HEK293T (cell line): ENCODE measurements at regions not wholly inside any gene's neighbourhood (a gene's known extent, or its start where the extent isn't known, plus 50 kb on each side); places are given as distances from the start of the nearest gene placed in this dataset.

Source experiments
- CTCF ChIA-PET: fragments of 350-600 bp; formaldehyde crosslinking; extraction: SDS; loops from one replicate; lab custom pipeline; 2021; ENCODE audit warnings: antibody characterized with exemption, inconsistent platforms; lab: Yijun Ruan, JAX
- POLR2A ChIA-PET: fragments of 350-600 bp; formaldehyde crosslinking; extraction: SDS; loops from one replicate; lab custom pipeline; 2020; ENCODE audit warnings: antibody characterized with exemption, inconsistent platforms; lab: Yijun Ruan, JAX
- DNase-seq: peaks from one replicate; pipeline ENCODE4 v3.0.0; 2012; ENCODE audit warnings: mixed read lengths; ENCODE audit errors: extremely low spot score
- ARNT ChIP-seq: fragments of 450-650 bp; IDR thresholded peaks from 2 replicates; pipeline ENCODE4 v1.6.1; 2017; ENCODE audit warnings: mild to moderate bottlenecking
- BHLHE40 ChIP-seq: fragments of 450-650 bp; IDR thresholded peaks from 2 replicates; pipeline ENCODE4 v1.6.1; 2016; ENCODE audit warnings: mild to moderate bottlenecking, moderate library complexity, borderline replicate concordance
- CTBP1 ChIP-seq: fragments of 450-650 bp; IDR thresholded peaks from 2 replicates; pipeline ENCODE4 v1.6.1; 2016; ENCODE audit warnings: borderline replicate concordance
- ELF4 ChIP-seq: fragments of 450-650 bp; IDR thresholded peaks from 2 replicates; pipeline ENCODE4 v1.6.1; 2017; ENCODE audit warnings: antibody characterized with exemption
- FOXA1 ChIP-seq: fragments of 450-650 bp; IDR thresholded peaks from 2 replicates; pipeline ENCODE4 v1.6.1; 2016; ENCODE audit warnings: mild to moderate bottlenecking
- FOXK2 ChIP-seq: fragments of 450-650 bp; IDR thresholded peaks from 2 replicates; pipeline ENCODE4 v1.6.1; 2016; ENCODE audit warnings: mild to moderate bottlenecking
- FOXM1 ChIP-seq: fragments of 450-650 bp; IDR thresholded peaks from 2 replicates; pipeline ENCODE4 v1.6.1; 2017; ENCODE audit warnings: mild to moderate bottlenecking, borderline replicate concordance
- HDGF ChIP-seq: fragments of 450-650 bp; IDR thresholded peaks from 2 replicates; pipeline ENCODE4 v1.6.1; 2017; ENCODE audit warnings: antibody characterized with exemption, borderline replicate concordance
- L3MBTL2 ChIP-seq: fragments of 450-650 bp; conservative IDR thresholded peaks from 2 replicates; pipeline ENCODE4 v1.6.1; 2016; ENCODE audit warnings: mild to moderate bottlenecking
- LEF1 ChIP-seq: fragments of 450-650 bp; IDR thresholded peaks from 2 replicates; pipeline ENCODE4 v1.6.1; 2017; ENCODE audit warnings: mild to moderate bottlenecking, borderline replicate concordance
- NFRKB ChIP-seq: fragments of 450-650 bp; IDR thresholded peaks from 2 replicates; pipeline ENCODE4 v1.6.1; 2016; ENCODE audit warnings: mild to moderate bottlenecking, moderate library complexity
- SP1 ChIP-seq: fragments of 450-650 bp; IDR thresholded peaks from 2 replicates; pipeline ENCODE4 v1.6.1; 2017
- SUZ12 ChIP-seq: fragments of 450-650 bp; IDR thresholded peaks from 2 replicates; pipeline ENCODE4 v1.6.1; 2016; ENCODE audit warnings: mild to moderate bottlenecking
- TARDBP ChIP-seq: fragments of 450-650 bp; IDR thresholded peaks from 2 replicates; pipeline ENCODE4 v1.6.1; 2016
- ZNF384 ChIP-seq: fragments of 450-650 bp; IDR thresholded peaks from 2 replicates; pipeline ENCODE4 v1.6.1; 2016
- TF ChIP-seq, protein P1 (sequence below): fragments of 450-650 bp; IDR thresholded peaks from 2 replicates; pipeline ENCODE4 v1.6.1; 2016

DNA sequence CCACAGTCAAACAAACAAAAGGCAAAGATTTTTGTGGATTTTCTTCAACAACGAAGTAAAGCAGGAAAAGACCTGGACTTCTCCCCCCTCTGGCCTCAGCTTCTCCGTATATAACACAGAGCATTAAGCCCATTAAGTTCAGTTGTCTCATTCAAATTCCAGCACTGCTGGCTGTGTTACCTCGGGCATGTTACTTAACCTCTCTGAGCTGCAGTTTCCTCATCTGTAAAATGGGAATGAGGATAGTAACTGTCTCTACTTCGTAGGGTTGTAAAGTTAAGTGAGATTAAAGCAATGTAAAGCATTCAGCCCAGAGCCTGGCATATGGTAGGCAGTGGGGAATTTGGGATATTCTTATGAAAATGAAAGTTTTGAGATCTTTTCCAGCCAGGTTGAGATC is 92.7 kb upstream of the SMIM23 start:
- no peak for TF ChIP-seq CTBP1
- TF ChIP-seq, protein P1, sequence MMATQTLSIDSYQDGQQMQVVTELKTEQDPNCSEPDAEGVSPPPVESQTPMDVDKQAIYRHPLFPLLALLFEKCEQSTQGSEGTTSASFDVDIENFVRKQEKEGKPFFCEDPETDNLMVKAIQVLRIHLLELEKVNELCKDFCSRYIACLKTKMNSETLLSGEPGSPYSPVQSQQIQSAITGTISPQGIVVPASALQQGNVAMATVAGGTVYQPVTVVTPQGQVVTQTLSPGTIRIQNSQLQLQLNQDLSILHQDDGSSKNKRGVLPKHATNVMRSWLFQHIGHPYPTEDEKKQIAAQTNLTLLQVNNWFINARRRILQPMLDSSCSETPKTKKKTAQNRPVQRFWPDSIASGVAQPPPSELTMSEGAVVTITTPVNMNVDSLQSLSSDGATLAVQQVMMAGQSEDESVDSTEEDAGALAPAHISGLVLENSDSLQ: no peak
- TF ChIP-seq FOXK2: no peak
- TF ChIP-seq SUZ12: no peak
- no peak for TF ChIP-seq LEF1
- no peak for TF ChIP-seq BHLHE40
- no peak for TF ChIP-seq NFRKB
- TF ChIP-seq ZNF384: no peak
- CTCF ChIA-PET: no interaction called here
- POLR2A ChIA-PET: no interaction called here
- DNase-seq: no peak

DNA sequence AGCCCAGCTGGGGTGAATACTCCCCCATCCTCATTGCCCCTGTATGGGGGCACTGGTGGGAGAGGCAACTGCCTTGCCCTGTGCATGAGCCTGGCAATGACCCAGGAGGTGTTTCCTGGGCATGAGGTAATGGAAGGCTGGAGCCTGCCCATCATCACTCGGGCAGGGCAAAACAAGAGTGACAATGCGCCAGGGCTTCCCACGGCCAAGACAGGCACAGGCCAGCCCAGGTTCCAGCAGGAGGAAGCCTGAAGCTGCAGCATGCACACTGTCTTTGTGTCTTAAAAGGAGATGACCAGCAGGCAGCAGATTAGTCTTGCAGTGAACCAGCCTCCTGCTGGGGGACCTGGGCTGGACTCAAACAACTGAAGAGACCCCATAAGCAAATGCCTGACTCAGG is 92.2 kb upstream of the SMIM23 start:
- ChIA-PET POLR2A (no interaction called here), CTCF (no interaction called here)
- TF ChIP-seq, protein P1: no peak
- no peak for TF ChIP-seq ARNT
- no peak for DNase-seq

DNA sequence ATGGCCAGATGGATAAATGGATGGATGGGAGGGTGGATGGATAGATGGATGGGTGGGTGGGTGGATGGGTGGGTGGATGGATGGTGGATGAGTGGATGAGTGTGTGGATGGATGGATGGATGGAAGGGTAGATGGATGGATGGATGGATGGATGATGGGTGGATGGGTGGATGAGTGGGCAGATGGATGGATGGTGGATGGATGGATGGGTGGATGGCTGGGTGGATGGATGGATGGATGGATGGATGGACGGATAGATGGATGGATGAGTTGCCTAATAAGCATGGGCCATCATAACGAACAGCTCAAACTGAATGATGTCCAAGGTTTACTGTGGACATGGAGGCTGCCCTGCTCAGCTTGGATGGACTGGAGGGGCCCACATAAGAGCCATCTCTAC is 89.8 kb upstream of the SMIM23 start:
- no peak for DNase-seq
- ChIA-PET POLR2A (no interaction called here), CTCF (no interaction called here)
- TF ChIP-seq, protein P1: no peak
- TF ChIP-seq FOXA1 (no peak), HDGF (no peak), ZNF384 (no peak), SP1 (no peak), LEF1 (no peak), FOXM1 (no peak), BHLHE40 (no peak), FOXK2 (no peak), L3MBTL2 (no peak), ARNT (no peak), TARDBP (no peak), ELF4 (no peak), CTBP1 (no peak), SUZ12 (no peak), NFRKB (no peak)

DNA sequence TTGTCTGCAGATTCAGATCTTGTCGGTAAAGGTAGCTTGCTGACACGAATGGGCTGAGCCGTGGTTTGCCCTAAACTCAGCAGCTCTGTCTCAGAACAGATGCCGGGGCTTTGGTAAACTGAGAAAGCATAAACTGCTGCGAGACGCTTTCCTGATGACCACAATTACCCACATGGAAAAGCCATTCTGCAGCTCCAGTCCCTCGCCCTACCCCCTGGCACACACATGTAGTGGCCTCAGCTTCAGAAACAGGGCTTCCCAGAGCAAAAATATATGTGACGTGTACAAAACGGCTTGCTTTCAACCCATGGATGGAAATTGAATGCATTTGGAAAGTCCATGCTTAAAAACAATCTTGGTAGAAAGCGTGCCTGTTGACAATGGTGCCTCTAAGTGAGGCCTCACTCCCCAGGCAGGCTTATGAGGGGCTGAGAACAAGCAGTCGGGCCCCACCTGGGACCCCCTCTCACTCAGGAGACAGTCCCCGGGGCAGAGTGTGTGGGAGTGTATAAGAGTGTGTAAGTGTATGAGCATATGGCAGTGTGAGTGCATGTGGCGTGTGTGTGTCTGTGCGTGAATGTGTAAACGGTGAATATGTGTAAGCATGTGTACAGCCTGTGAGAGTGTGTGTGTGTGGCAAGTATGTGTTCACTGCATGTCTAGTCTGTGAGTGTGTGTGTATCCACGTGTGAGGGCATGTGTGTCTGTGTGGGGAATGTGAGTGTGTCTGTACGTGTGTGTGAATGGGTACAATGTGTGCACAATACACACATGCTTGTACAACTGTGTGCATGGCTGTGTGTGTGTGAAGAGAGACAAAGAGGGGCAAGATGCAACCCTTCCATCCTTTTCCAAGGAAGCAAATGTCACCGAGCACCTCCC is 88.2 kb upstream of the SMIM23 start:
- no peak for TF ChIP-seq SP1
- DNase-seq: no peak
- POLR2A ChIA-PET: no interaction called here
- CTCF ChIA-PET: no interaction called here

DNA sequence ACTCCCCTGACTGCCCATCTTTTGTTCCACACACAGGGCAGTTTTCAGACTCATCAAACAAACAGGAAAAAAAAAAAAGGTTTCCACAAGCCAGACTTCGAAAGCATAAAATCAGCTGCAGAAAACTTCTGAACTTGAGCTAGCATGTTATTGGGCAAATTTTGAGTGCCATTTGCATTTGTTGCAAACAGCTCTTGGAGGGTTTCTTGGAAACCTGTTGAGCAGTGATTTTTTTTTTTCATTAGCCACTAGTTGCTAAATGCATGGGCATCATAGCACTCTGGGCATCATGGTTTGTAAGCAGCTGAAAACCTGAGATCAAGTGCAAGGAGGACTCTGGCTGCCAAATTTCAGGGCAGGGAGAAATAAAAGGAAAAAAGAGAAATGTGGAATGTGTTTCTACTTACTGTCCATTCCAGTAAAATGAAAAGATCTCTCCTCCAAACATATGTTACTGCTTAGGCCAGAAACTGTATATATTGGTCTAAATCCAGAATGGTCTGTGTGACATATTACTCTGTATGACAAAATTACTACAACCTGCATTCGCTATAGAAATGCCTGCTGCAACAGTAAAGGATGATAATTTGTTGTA is 85.2 kb upstream of the SMIM23 start:
- no peak for DNase-seq
- POLR2A ChIA-PET: no interaction called here
- CTCF ChIA-PET: interaction anchor here (0.6 kb wide), 1 partner anchor 14 kb away, joined by 5 read pairs; no protein-coding TSS in a partner anchor
- TF ChIP-seq FOXM1 (no peak), L3MBTL2 (no peak), SUZ12 (no peak), NFRKB (no peak), ARNT (no peak), TARDBP (no peak), FOXA1 (no peak), FOXK2 (no peak), CTBP1 (no peak), HDGF (no peak), ZNF384 (no peak)
- TF ChIP-seq, protein P1: no peak

DNA sequence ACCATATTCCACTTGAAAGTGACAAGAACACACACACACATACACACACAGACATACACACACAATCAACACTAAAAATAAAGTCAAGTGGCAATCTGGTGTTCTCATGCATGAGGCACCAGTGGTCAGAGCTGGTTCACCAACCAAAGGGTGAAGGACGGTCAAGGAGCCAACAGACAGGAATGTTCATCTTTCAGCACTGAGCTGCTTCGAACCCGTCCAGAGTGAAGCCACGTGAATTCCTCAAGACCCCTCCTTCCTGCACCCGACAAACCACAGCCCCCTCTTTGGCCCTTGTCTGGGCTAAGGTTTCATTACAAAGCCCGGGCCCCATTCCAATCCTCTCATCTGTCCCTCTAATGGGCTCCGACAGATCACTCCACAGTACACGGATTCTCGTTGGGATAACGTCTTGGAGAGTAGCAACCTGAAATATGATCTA is 84.5 kb upstream of the SMIM23 start:
- ChIA-PET CTCF (interaction anchor here (0.6 kb wide), 1 partner anchor 17 kb away, joined by 8 read pairs; no protein-coding TSS in a partner anchor), POLR2A (no interaction called here)
- no peak for DNase-seq
- TF ChIP-seq LEF1 (no peak), SUZ12 (no peak), ELF4 (no peak), FOXA1 (no peak), L3MBTL2 (no peak), BHLHE40 (no peak), TARDBP (no peak), NFRKB (no peak), FOXM1 (no peak), FOXK2 (no peak), ARNT (no peak), HDGF (no peak), SP1 (no peak), ZNF384 (no peak), CTBP1 (no peak)
- TF ChIP-seq, protein P1: no peak
